ENCODE measurements at regions not wholly inside any gene's neighbourhood (a gene's known extent, or its start where the extent isn't known, plus 50 kb on each side); places are given as distances from the start of the nearest gene placed in this dataset.

- Histone ChIP-seq H3K36me3 (ENCODE audit: control insufficient read depth, insufficient read depth, low read length) (no peaks in the 10 kb centered on the region), H3K9me3 (replicated peaks; ENCODE audit: control insufficient read depth, low read depth, low read length) (no peaks in the 10 kb centered on the region), H3K4me1 (ENCODE audit: control insufficient read depth, insufficient read depth, low read length) (peaks cover 2% of the 10 kb centered on the region), H3K27ac (ENCODE audit: low read length) (no peak overlapping the region), H3K27me3 (ENCODE audit: control insufficient read depth, insufficient read depth, low read length) (no peaks in the 10 kb centered on the region), H3K4me3 (ENCODE audit: low read length) (no peak overlapping the region)
- no peak for DNase-seq
- 86% methylated on average over 2 of the region's 3 CpGs for WGBS (ENCODE audit: insufficient coverage)
Observed at GRCh38 chr5:56594792-56595191, 220.6 kb upstream of the MAP3K1 start.

GRCh38 chr5:56591081-56591480 lies 224.3 kb upstream of the MAP3K1 start:
- no peaks in the 10 kb centered on the region for H3K27me3 ChIP-seq (ENCODE audit: control insufficient read depth, insufficient read depth, low read length)
- no peaks in the 10 kb centered on the region for H3K9me3 ChIP-seq (replicated peaks; ENCODE audit: control insufficient read depth, low read depth, low read length)
- WGBS (ENCODE audit: insufficient coverage) = 100% methylated on average over 1 of the region's 5 CpGs
- no peak for DNase-seq
- no peak overlapping the region for H3K27ac ChIP-seq (ENCODE audit: low read length)
- H3K4me1 ChIP-seq (ENCODE audit: control insufficient read depth, insufficient read depth, low read length) = peaks cover 34% of the 10 kb centered on the region
- H3K36me3 ChIP-seq (ENCODE audit: control insufficient read depth, insufficient read depth, low read length) = no peaks in the 10 kb centered on the region
- H3K4me3 ChIP-seq (ENCODE audit: low read length) = no peak overlapping the region

GRCh38 chr5:56589481-56589860 lies 225.9 kb upstream of the MAP3K1 start:
- Histone ChIP-seq H3K36me3 (ENCODE audit: control insufficient read depth, insufficient read depth, low read length) (no peaks in the 10 kb centered on the region), H3K27ac (ENCODE audit: low read length) (peak overlapping the region; percentile 90), H3K27me3 (ENCODE audit: control insufficient read depth, insufficient read depth, low read length) (no peaks in the 10 kb centered on the region), H3K4me1 (ENCODE audit: control insufficient read depth, insufficient read depth, low read length) (peaks cover 41% of the 10 kb centered on the region), H3K4me3 (ENCODE audit: low read length) (no peak overlapping the region), H3K9me3 (replicated peaks; ENCODE audit: control insufficient read depth, low read depth, low read length) (peaks cover under 1% of the 10 kb centered on the region)
- WGBS (ENCODE audit: insufficient coverage) = 31% methylated on average over 5 of the region's 6 CpGs
- no peak for DNase-seq

GRCh38 chr5:56588636-56589480 lies 226.5 kb upstream of the MAP3K1 start:
- WGBS (ENCODE audit: insufficient coverage) = 34% methylated on average over 12 of the region's 16 CpGs
- Histone ChIP-seq H3K27ac (ENCODE audit: low read length) (peak overlapping the region; percentile 90), H3K27me3 (ENCODE audit: control insufficient read depth, insufficient read depth, low read length) (no peaks in the 10 kb centered on the region), H3K4me1 (ENCODE audit: control insufficient read depth, insufficient read depth, low read length) (peaks cover 41% of the 10 kb centered on the region), H3K36me3 (ENCODE audit: control insufficient read depth, insufficient read depth, low read length) (no peaks in the 10 kb centered on the region), H3K9me3 (replicated peaks; ENCODE audit: control insufficient read depth, low read depth, low read length) (peaks cover 3% of the 10 kb centered on the region), H3K4me3 (ENCODE audit: low read length) (no peak overlapping the region)
- DNase-seq = peak; percentile 96

- H3K4me1 ChIP-seq (ENCODE audit: control insufficient read depth, insufficient read depth, low read length) = peaks cover 41% of the 10 kb centered on the region
- H3K36me3 ChIP-seq (ENCODE audit: control insufficient read depth, insufficient read depth, low read length) = no peaks in the 10 kb centered on the region
- H3K4me3 ChIP-seq (ENCODE audit: low read length) = no peak overlapping the region
- peak overlapping the region; percentile 90 for H3K27ac ChIP-seq (ENCODE audit: low read length)
- peak; percentile 73 for DNase-seq
- WGBS (ENCODE audit: insufficient coverage) = 67% methylated on average over 1 of the region's 2 CpGs
- H3K9me3 ChIP-seq (replicated peaks; ENCODE audit: control insufficient read depth, low read depth, low read length) = peaks cover 3% of the 10 kb centered on the region
- H3K27me3 ChIP-seq (ENCODE audit: control insufficient read depth, insufficient read depth, low read length) = no peaks in the 10 kb centered on the region
Observed at GRCh38 chr5:56588131-56588487, 227.2 kb upstream of the MAP3K1 start.

GRCh38 chr5:56587381-56588130 lies 227.8 kb upstream of the MAP3K1 start:
- Histone ChIP-seq H3K27ac (ENCODE audit: low read length) (peak overlapping the region; percentile 90), H3K4me3 (ENCODE audit: low read length) (no peak overlapping the region), H3K9me3 (replicated peaks; ENCODE audit: control insufficient read depth, low read depth, low read length) (peaks cover 3% of the 10 kb centered on the region), H3K36me3 (ENCODE audit: control insufficient read depth, insufficient read depth, low read length) (no peaks in the 10 kb centered on the region), H3K27me3 (ENCODE audit: control insufficient read depth, insufficient read depth, low read length) (no peaks in the 10 kb centered on the region), H3K4me1 (ENCODE audit: control insufficient read depth, insufficient read depth, low read length) (peaks cover 41% of the 10 kb centered on the region)
- WGBS (ENCODE audit: insufficient coverage) = 68% methylated on average over 4 of the region's 5 CpGs
- no peak for DNase-seq

GRCh38 chr5:56585999-56586691 lies 229.2 kb upstream of the MAP3K1 start:
- H3K4me3 ChIP-seq (ENCODE audit: low read length) = peak overlapping the region; percentile 11
- peak; percentile 92 for DNase-seq
- 6% methylated on average over 13 of the region's 14 CpGs for WGBS (ENCODE audit: insufficient coverage)

GRCh38 chr5:56585461-56585860 lies 229.9 kb upstream of the MAP3K1 start:
- Histone ChIP-seq H3K4me3 (ENCODE audit: low read length) (no peak overlapping the region), H3K27me3 (ENCODE audit: control insufficient read depth, insufficient read depth, low read length) (no peaks in the 10 kb centered on the region), H3K4me1 (ENCODE audit: control insufficient read depth, insufficient read depth, low read length) (peaks cover 41% of the 10 kb centered on the region), H3K36me3 (ENCODE audit: control insufficient read depth, insufficient read depth, low read length) (no peaks in the 10 kb centered on the region), H3K27ac (ENCODE audit: low read length) (peak overlapping the region; percentile 90), H3K9me3 (replicated peaks; ENCODE audit: control insufficient read depth, low read depth, low read length) (peaks cover 3% of the 10 kb centered on the region)
- WGBS (ENCODE audit: insufficient coverage) = no CpG with 5 or more reads among the region's 2 CpGs
- DNase-seq = peak; percentile 54

More at GRCh38 chr5:56585999-56586691, 229.2 kb upstream of the MAP3K1 start:
- Histone ChIP-seq H3K4me1 (ENCODE audit: control insufficient read depth, insufficient read depth, low read length) (peaks cover 41% of the 10 kb centered on the region), H3K27me3 (ENCODE audit: control insufficient read depth, insufficient read depth, low read length) (no peaks in the 10 kb centered on the region), H3K27ac (ENCODE audit: low read length) (peak overlapping the region; percentile 90), H3K36me3 (ENCODE audit: control insufficient read depth, insufficient read depth, low read length) (no peaks in the 10 kb centered on the region), H3K9me3 (replicated peaks; ENCODE audit: control insufficient read depth, low read depth, low read length) (peaks cover 3% of the 10 kb centered on the region)

GRCh38 chr5:56581426-56581825 lies 233.9 kb upstream of the MAP3K1 start:
- DNase-seq = no peak
- Histone ChIP-seq H3K36me3 (ENCODE audit: control insufficient read depth, insufficient read depth, low read length) (no peaks in the 10 kb centered on the region), H3K4me1 (ENCODE audit: control insufficient read depth, insufficient read depth, low read length) (peaks cover 10% of the 10 kb centered on the region), H3K4me3 (ENCODE audit: low read length) (no peak overlapping the region), H3K27me3 (ENCODE audit: control insufficient read depth, insufficient read depth, low read length) (no peaks in the 10 kb centered on the region), H3K9me3 (replicated peaks; ENCODE audit: control insufficient read depth, low read depth, low read length) (peaks cover 3% of the 10 kb centered on the region), H3K27ac (ENCODE audit: low read length) (no peak overlapping the region)
- no CpG with 5 or more reads among the region's 1 CpG for WGBS (ENCODE audit: insufficient coverage)

- H3K27ac ChIP-seq (ENCODE audit: low read length) = no peak overlapping the region
- H3K9me3 ChIP-seq (replicated peaks; ENCODE audit: control insufficient read depth, low read depth, low read length) = peaks cover 3% of the 10 kb centered on the region
- H3K4me1 ChIP-seq (ENCODE audit: control insufficient read depth, insufficient read depth, low read length) = peaks cover 5% of the 10 kb centered on the region
- no peak for DNase-seq
- H3K4me3 ChIP-seq (ENCODE audit: low read length) = no peak overlapping the region
- H3K27me3 ChIP-seq (ENCODE audit: control insufficient read depth, insufficient read depth, low read length) = no peaks in the 10 kb centered on the region
- H3K36me3 ChIP-seq (ENCODE audit: control insufficient read depth, insufficient read depth, low read length) = no peaks in the 10 kb centered on the region
- no CpG with 5 or more reads among the region's 2 CpGs for WGBS (ENCODE audit: insufficient coverage)
Observed at GRCh38 chr5:56580864-56581263, 234.5 kb upstream of the MAP3K1 start.

Data from muscle of leg (tissue), 3 donors.